GM10248 (cell line): ENCODE measurements at regions not wholly inside any gene's neighbourhood (a gene's known extent, or its start where the extent isn't known, plus 50 kb on each side); places are given as distances from the start of the nearest gene placed in this dataset.

Experiments used
- CTCF ChIA-PET: fragments of 300-600 bp; sonication (Branson Sonifier 250); formaldehyde crosslinking; extraction: SDS; loops from one replicate; lab custom pipeline; 2021; ENCODE audit warnings: antibody characterized with exemption; lab: Yijun Ruan, JAX
- POLR2A ChIA-PET: fragments of 350-650 bp; sonication (Branson Sonifier 250); formaldehyde crosslinking; extraction: SDS; loops from one replicate; lab custom pipeline; 2020; ENCODE audit warnings: antibody characterized with exemption; lab: Yijun Ruan, JAX
- DNase-seq: peaks from one replicate; pipeline ENCODE4 v3.0.0; 2012; ENCODE audit errors: extremely low spot score
- TF ChIP-seq, protein P1 (sequence below): IDR thresholded peaks from 2 replicates; pipeline ENCODE4 v1.5.1; 2012; ENCODE audit warnings: mild to moderate bottlenecking, low read depth; ENCODE audit errors: extremely low read depth, missing control alignments, control extremely low read depth

DNA sequence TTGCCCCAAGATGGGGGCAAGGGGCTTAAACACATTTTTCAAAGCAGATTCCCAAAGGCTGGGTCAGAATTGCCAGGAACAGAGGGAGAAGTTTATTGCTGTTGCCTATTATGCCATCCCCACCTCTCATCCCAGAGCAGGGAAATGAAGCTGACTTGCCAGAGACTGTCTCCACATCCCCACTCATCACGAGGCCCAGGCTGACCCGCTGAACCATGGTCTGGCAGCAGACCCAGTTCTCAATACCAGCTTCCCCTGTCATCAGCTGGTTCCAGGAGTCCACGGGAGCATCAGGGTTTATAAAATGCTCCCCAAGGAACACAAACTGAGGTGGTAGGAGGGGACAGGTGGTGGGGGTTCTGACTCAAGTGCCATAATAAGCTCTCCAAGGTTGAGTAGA lies 605.9 kb downstream of the NPHP4 start:
- DNase-seq, result no peak
- ChIA-PET CTCF (no interaction called here), POLR2A (no interaction called here)
- TF ChIP-seq, protein P1, sequence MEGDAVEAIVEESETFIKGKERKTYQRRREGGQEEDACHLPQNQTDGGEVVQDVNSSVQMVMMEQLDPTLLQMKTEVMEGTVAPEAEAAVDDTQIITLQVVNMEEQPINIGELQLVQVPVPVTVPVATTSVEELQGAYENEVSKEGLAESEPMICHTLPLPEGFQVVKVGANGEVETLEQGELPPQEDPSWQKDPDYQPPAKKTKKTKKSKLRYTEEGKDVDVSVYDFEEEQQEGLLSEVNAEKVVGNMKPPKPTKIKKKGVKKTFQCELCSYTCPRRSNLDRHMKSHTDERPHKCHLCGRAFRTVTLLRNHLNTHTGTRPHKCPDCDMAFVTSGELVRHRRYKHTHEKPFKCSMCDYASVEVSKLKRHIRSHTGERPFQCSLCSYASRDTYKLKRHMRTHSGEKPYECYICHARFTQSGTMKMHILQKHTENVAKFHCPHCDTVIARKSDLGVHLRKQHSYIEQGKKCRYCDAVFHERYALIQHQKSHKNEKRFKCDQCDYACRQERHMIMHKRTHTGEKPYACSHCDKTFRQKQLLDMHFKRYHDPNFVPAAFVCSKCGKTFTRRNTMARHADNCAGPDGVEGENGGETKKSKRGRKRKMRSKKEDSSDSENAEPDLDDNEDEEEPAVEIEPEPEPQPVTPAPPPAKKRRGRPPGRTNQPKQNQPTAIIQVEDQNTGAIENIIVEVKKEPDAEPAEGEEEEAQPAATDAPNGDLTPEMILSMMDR, result no peak

DNA sequence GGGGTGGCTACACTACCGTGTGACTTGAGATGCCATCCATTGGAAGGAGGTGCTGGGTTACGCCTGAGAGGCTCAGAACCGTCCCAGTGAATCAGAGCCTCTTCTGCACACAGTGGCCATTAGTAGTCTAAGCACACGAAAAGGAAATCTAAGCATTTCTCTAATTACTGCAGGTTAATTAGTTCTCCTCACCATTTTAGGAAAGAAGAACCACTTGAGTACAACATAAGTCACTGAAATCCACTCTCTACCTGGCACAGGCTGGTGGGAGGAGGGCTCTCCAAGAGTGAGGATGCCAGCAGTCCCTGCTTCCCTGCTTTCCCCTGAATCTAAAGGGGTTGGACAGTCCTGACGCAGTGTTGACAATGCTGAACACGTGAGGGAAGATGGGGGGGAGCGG lies 606.3 kb downstream of the NPHP4 start:
- DNase-seq, result no peak
- POLR2A ChIA-PET, result no interaction called here
- TF ChIP-seq, protein P1, result no peak
- CTCF ChIA-PET, result no interaction called here

DNA sequence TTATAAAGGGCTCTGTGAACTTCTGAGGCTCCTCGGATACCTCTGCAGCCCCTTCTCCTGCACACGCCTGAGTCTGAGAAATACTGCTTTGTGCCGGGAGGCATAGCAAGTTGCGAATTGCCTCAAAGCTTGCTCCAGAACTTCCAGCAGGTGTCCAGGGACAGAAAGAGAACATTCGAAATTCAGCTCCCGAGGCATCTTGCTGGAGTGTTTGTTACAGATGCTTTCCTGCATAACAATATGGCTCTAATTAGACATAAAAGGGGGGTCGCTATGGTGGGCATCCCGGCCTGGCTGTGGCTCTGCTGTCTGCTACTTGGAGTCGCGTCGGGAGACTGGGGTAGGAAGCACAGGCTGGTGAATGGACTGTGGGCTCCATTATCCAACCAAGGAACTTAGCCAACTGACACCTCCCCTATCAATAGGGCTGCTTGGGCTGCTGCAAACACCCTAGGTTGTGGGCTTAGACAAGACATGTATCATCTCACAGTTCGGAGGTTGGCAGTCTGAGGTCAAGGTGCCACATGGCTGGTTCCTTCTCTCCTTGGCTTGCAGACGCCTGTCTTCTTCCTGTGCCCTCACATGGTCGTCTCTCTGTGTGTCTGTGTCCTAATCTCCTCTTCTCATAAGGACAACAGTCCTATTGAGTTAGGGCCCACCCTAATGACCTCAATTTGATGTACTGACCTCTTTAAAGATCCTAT lies 607.0 kb downstream of the NPHP4 start:
- CTCF ChIA-PET, result no interaction called here
- DNase-seq, result no peak
- POLR2A ChIA-PET, result no interaction called here
- TF ChIP-seq, protein P1, result no peak

DNA sequence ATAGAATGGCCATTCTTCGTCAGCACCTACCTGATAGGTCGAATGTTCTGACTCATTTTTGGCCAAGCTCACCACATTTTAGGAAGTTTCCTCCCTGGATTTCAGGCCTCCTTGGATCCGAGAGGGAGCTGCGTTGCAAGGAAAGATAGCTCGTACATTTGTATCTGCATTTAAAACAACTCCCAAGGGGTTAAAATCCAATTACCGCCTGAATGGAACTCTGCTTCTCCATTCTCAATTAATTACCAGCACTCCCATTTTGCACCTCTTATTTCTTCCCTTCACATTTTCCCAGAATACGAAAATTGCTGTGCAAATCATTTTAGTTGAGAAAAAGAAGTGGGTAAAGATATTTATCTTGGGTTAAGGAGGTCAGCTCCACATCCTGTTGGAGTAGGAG lies 610.7 kb downstream of the NPHP4 start:
- no peak for DNase-seq
- ChIA-PET CTCF (no interaction called here), POLR2A (no interaction called here)
- TF ChIP-seq, protein P1, result no peak

DNA sequence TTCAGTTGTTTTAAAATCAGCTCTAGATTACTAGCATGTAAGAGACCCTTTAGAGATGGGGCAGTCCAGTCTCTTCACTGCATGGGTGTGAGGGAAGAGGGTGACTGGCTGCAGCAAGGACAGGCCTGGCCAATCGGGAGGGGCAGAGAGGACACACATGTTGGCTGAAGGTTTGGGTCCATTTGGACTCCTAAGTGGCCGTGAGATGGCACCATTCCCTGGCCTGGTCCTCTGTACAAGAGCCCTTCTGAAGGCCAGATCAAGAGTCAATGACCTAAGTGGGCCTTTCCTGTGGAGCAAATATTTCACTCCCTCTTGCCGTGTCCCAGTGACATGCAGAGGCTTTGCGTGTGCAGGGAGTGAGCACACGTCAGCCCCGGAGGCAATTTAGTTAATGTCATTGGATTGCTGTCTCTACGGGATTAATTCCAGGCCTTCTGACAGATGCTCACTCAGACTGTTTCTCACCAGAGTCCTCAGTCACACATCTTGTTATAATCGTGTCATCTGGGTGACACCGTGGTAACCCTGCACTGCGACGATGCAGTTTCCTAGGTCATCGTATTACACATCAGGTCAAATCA lies 613.0 kb downstream of the NPHP4 start:
- ChIA-PET POLR2A (no interaction called here), CTCF (interaction anchor here (0.6 kb wide), 1 partner anchor 425 kb away, joined by 3 read pairs; no protein-coding TSS in a partner anchor)
- TF ChIP-seq, protein P1, result no peak
- no peak for DNase-seq

DNA sequence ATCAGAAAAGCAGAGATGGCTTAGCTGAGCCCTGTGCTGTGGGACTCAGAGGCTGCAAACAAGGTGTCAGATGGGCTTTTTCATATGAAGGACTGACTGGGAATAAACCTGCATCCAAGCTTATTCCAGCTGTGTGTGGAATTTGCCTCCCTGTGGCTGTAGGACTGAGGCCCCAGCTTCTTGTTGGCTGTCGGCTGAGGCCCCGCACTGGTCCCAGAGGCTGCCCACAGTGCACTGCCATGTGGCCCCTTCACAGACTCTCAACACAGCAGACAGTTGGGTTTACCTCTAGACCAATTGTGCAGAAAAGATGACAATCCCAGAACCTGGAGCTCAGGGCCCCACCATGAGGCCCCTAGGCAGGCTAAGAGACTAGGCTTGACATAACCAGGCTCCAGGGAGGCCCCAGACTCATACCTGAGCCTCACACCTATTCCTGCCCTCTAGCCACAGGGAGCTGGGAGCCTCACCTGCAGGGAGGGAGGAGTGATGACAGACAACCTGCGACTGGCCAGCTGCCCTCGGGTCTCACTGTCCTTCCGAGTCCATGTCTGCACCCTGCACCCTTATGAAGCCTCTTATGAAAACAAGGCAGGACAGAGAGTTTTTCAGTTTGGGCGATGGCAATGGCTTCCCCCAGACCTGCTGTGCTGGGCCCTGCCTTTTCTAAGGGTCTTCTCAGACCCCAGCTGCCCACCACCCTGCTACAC lies 615.5 kb downstream of the NPHP4 start:
- ChIA-PET CTCF (no interaction called here), POLR2A (no interaction called here)
- TF ChIP-seq, protein P1, result no peak
- no peak for DNase-seq
